Liver (tissue), 8 donors: ENCODE measurements at regions not wholly inside any gene's neighbourhood (a gene's known extent, or its start where the extent isn't known, plus 50 kb on each side); places are given as distances from the start of the nearest gene placed in this dataset.

Source experiments
- DNase-seq: peaks from one replicate; pipeline ENCODE4 v3.0.0-alpha.2; 2017; ENCODE audit warnings: low spot score
- H3K27ac ChIP-seq, 2 donors: one replicate each; pipeline ENCODE4 v1.7.0; 2013; ENCODE audit warnings: inconsistent platforms in 2 of 2, low read length in 2 of 2, control low read depth in 1 of 2, low read depth in 1 of 2, mild to moderate bottlenecking in 1 of 2
- H3K27me3 ChIP-seq, 4 donors: one replicate each; pipeline versions ENCODE4 v1.6.1 to v1.7.0; 2013; ENCODE audit warnings: low read length in 3 of 4, inconsistent platforms in 1 of 4, mild to moderate bottlenecking in 1 of 4, moderate library complexity in 1 of 4; ENCODE audit not compliant: control insufficient read depth in 4 of 4, insufficient read depth in 4 of 4
- H3K36me3 ChIP-seq, 4 donors: one replicate each; pipeline versions ENCODE4 v1.6.1 to v1.7.0; 2013; ENCODE audit warnings: low read length in 3 of 4, mild to moderate bottlenecking in 3 of 4, low read depth in 1 of 4, moderate library complexity in 1 of 4; ENCODE audit not compliant: control insufficient read depth in 4 of 4, insufficient read depth in 3 of 4
- H3K4me1 ChIP-seq, 4 donors: one replicate each; pipeline versions ENCODE4 v1.6.1 to v1.7.0; 2013; ENCODE audit warnings: low read length in 3 of 4, mild to moderate bottlenecking in 3 of 4, moderate library complexity in 1 of 4; ENCODE audit not compliant: control insufficient read depth in 4 of 4, insufficient read depth in 4 of 4
- H3K4me3 ChIP-seq, 3 donors: one replicate each; pipeline versions ENCODE4 v1.6.1 to v1.7.0; 2013; ENCODE audit warnings: low read length in 3 of 3, control low read depth in 1 of 3, low read depth in 1 of 3, mild to moderate bottlenecking in 1 of 3
- H3K9ac ChIP-seq, 2 donors: one replicate each; pipeline ENCODE4 v1.7.0; 2013; ENCODE audit warnings: low read length in 2 of 2, mild to moderate bottlenecking in 2 of 2, moderate library complexity in 2 of 2, control low read depth in 1 of 2, low read depth in 1 of 2
- H3K9me3 ChIP-seq, 4 donors: one replicate each; pipeline versions ENCODE4 v1.6.1 to v1.7.0; 2013; ENCODE audit warnings: low read length in 3 of 4; ENCODE audit not compliant: control insufficient read depth in 4 of 4
- EGR1 ChIP-seq, 2 donors: IDR thresholded peaks; 2 replicates each; pipeline ENCODE4 v1.6.1; 2016 to 2018; ENCODE audit warnings: antibody characterized with exemption in 2 of 2, low read depth in 2 of 2
- FOXA1 ChIP-seq: IDR thresholded peaks from 2 replicates; pipeline ENCODE4 v1.6.1; 2016; ENCODE audit warnings: antibody characterized with exemption
- FOXA2 ChIP-seq: IDR thresholded peaks from 2 replicates; pipeline ENCODE4 v1.6.1; 2016; ENCODE audit warnings: antibody characterized with exemption
- GABPA ChIP-seq, 2 donors: IDR thresholded peaks in 1 of 2; conservative IDR thresholded peaks in 1 of 2; 2 replicates each; pipeline ENCODE4 v1.6.1; 2016; ENCODE audit warnings: antibody characterized with exemption in 2 of 2, mild to moderate bottlenecking in 1 of 2, moderate library complexity in 1 of 2
- HNF4A ChIP-seq, 2 donors: conservative IDR thresholded peaks; 2 replicates each; pipeline ENCODE4 v1.6.1; 2016; ENCODE audit warnings: antibody characterized with exemption in 2 of 2, mild to moderate bottlenecking in 2 of 2
- JUND ChIP-seq, 2 donors: IDR thresholded peaks; 2 replicates each; pipeline ENCODE4 v1.6.1; 2016; ENCODE audit warnings: antibody characterized with exemption in 2 of 2
- MAX ChIP-seq: IDR thresholded peaks from 2 replicates; pipeline ENCODE4 v1.6.1; 2016; ENCODE audit warnings: antibody characterized with exemption
- NR2F2 ChIP-seq: IDR thresholded peaks from 2 replicates; pipeline ENCODE4 v1.6.1; 2016; ENCODE audit warnings: antibody characterized with exemption
- RAD21 ChIP-seq, 2 donors: IDR thresholded peaks; 2 replicates each; pipeline ENCODE4 v1.6.1; 2016; ENCODE audit warnings: antibody characterized with exemption in 2 of 2, mild to moderate bottlenecking in 2 of 2
- REST ChIP-seq: IDR thresholded peaks from 2 replicates; pipeline ENCODE4 v1.6.1; 2016; ENCODE audit warnings: antibody characterized with exemption, mild to moderate bottlenecking
- RXRA ChIP-seq, 2 donors: IDR thresholded peaks; 2 replicates each; pipeline ENCODE4 v1.6.1; 2017 to 2018; ENCODE audit warnings: antibody characterized with exemption in 2 of 2, mild to moderate bottlenecking in 1 of 2
- SP1 ChIP-seq: IDR thresholded peaks from 2 replicates; pipeline ENCODE4 v1.6.1; 2018; ENCODE audit warnings: antibody characterized with exemption, mild to moderate bottlenecking
- TAF1 ChIP-seq: conservative IDR thresholded peaks from 2 replicates; pipeline ENCODE4 v1.6.1; 2016; ENCODE audit warnings: antibody characterized with exemption, mild to moderate bottlenecking
- whole genome bisulfite sequencing: extraction: QIAGEN DNeasy Blood & Tissue Kit; methylation state at CpG from one replicate; pipeline ENCODE4 v1.1.7; 2013; 5-methylcytosine and 5-hydroxymethylcytosine counted together
- TF ChIP-seq, protein P1 (sequence below): IDR thresholded peaks from 2 replicates; pipeline ENCODE4 v1.6.1; 2016; ENCODE audit warnings: antibody characterized with exemption
- TF ChIP-seq, protein P2 (sequence below): fragments of 150-350 bp; IDR thresholded peaks from 2 replicates; pipeline ENCODE4 v1.5.1; 2017; ENCODE audit warnings: improper control_type of control experiment, low read depth, low read length; ENCODE audit not compliant: missing input control
- TF ChIP-seq, protein P3 (sequence below): IDR thresholded peaks from 2 replicates; pipeline ENCODE4 v1.6.1; 2016; ENCODE audit warnings: antibody characterized with exemption
- donor health status: healthy.
- donor health status: healthy.
- donor health status: healthy.
- donor health status: healthy.
- donor health status: healthy.

- Histone ChIP-seq H3K36me3 (no peaks in the 10 kb centered on the region), H3K4me3 (no peak overlapping the region), H3K27me3 (no peaks in the 10 kb centered on the region), H3K27ac (no peak overlapping the region), H3K9ac (no peak overlapping the region), H3K9me3 (no peaks in the 10 kb centered on the region), H3K4me1 (no peaks in the 10 kb centered on the region)
- no peak for DNase-seq
- no peak for TF ChIP-seq NR2F2
- TF ChIP-seq HNF4A (conservative IDR thresholded peaks at IDR 0.05), result no peak
- no peak for TF ChIP-seq FOXA2
- WGBS, result 84% methylated on average over 7 of the region's 7 CpGs
Observed at GRCh38 chr5:163024936-163025335, 412.5 kb upstream of the CCNG1 start.

GRCh38 chr5:163033656-163034055, 403.7 kb upstream of the CCNG1 start:
- TF ChIP-seq RAD21 (IDR thresholded peaks at IDR 0.05) (no peak), RXRA (IDR thresholded peaks at IDR 0.05) (no peak), NR2F2 (no peak), SP1 (no peak)
- TF ChIP-seq, protein P1, sequence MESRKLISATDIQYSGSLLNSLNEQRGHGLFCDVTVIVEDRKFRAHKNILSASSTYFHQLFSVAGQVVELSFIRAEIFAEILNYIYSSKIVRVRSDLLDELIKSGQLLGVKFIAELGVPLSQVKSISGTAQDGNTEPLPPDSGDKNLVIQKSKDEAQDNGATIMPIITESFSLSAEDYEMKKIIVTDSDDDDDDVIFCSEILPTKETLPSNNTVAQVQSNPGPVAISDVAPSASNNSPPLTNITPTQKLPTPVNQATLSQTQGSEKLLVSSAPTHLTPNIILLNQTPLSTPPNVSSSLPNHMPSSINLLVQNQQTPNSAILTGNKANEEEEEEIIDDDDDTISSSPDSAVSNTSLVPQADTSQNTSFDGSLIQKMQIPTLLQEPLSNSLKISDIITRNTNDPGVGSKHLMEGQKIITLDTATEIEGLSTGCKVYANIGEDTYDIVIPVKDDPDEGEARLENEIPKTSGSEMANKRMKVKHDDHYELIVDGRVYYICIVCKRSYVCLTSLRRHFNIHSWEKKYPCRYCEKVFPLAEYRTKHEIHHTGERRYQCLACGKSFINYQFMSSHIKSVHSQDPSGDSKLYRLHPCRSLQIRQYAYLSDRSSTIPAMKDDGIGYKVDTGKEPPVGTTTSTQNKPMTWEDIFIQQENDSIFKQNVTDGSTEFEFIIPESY, result no peak
- Histone ChIP-seq H3K4me3 (no peak overlapping the region), H3K27ac (no peak overlapping the region), H3K9me3 (no peaks in the 10 kb centered on the region), H3K36me3 (no peaks in the 10 kb centered on the region), H3K4me1 (no peaks in the 10 kb centered on the region), H3K27me3 (no peaks in the 10 kb centered on the region), H3K9ac (no peak overlapping the region)
- DNase-seq, result no peak
- WGBS, result 33% methylated on average over 3 of the region's 3 CpGs

DNA sequence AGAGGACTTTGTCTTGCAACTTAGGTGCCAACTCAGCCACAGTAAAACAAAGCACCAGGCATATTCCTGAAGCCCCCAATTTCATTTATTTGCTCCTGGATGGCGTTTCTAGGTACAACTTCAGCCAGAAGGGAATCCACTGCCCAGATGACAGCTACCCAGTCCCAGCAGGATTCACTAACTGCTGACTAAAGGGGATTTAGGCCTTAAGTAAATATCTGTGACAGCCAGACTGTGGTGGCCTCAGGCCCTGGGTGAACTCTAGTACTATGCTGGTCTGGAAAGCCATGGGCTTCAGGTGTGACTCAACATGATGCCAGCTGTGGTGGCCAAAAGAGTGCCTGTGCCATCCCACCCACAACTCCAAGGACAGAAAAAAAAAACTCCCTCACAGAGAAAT, 396.1 kb upstream of the CCNG1 start:
- Histone ChIP-seq H3K27ac (no peak overlapping the region), H3K4me1 (no peaks in the 10 kb centered on the region), H3K9me3 (no peaks in the 10 kb centered on the region), H3K4me3 (no peak overlapping the region), H3K36me3 (no peaks in the 10 kb centered on the region), H3K27me3 (no peaks in the 10 kb centered on the region), H3K9ac (no peak overlapping the region)
- DNase-seq, result no peak
- TF ChIP-seq REST (no peak), HNF4A (conservative IDR thresholded peaks at IDR 0.05) (no peak), RXRA (IDR thresholded peaks at IDR 0.05) (no peak), GABPA (IDR thresholded peaks at IDR 0.05 in 1 of 2, conservative IDR thresholded peaks at IDR 0.05 in 1 of 2) (no peak), FOXA1 (no peak), JUND (IDR thresholded peaks at IDR 0.05) (no peak), TAF1 (no peak), EGR1 (IDR thresholded peaks at IDR 0.05; ENCODE audit: low read depth in 2 of 2) (no peak), RAD21 (IDR thresholded peaks at IDR 0.05) (no peak), MAX (no peak), SP1 (no peak)
- TF ChIP-seq, protein P2, sequence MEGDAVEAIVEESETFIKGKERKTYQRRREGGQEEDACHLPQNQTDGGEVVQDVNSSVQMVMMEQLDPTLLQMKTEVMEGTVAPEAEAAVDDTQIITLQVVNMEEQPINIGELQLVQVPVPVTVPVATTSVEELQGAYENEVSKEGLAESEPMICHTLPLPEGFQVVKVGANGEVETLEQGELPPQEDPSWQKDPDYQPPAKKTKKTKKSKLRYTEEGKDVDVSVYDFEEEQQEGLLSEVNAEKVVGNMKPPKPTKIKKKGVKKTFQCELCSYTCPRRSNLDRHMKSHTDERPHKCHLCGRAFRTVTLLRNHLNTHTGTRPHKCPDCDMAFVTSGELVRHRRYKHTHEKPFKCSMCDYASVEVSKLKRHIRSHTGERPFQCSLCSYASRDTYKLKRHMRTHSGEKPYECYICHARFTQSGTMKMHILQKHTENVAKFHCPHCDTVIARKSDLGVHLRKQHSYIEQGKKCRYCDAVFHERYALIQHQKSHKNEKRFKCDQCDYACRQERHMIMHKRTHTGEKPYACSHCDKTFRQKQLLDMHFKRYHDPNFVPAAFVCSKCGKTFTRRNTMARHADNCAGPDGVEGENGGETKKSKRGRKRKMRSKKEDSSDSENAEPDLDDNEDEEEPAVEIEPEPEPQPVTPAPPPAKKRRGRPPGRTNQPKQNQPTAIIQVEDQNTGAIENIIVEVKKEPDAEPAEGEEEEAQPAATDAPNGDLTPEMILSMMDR, result no peak
- TF ChIP-seq, protein P3, sequence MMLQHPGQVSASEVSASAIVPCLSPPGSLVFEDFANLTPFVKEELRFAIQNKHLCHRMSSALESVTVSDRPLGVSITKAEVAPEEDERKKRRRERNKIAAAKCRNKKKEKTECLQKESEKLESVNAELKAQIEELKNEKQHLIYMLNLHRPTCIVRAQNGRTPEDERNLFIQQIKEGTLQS, result no peak
- WGBS, result 27% methylated on average over 1 of the region's 1 CpG
